TTC549 (cell line): ENCODE measurements at regions not wholly inside any gene's neighbourhood (a gene's known extent, or its start where the extent isn't known, plus 50 kb on each side); places are given as distances from the start of the nearest gene placed in this dataset.

Experiments
- FAIRE-seq: peaks from 2 replicates; lab custom pipeline; 2012; peaks lifted over from hg19 to GRCh38; lab: Jason Lieb, UNC

DNA sequence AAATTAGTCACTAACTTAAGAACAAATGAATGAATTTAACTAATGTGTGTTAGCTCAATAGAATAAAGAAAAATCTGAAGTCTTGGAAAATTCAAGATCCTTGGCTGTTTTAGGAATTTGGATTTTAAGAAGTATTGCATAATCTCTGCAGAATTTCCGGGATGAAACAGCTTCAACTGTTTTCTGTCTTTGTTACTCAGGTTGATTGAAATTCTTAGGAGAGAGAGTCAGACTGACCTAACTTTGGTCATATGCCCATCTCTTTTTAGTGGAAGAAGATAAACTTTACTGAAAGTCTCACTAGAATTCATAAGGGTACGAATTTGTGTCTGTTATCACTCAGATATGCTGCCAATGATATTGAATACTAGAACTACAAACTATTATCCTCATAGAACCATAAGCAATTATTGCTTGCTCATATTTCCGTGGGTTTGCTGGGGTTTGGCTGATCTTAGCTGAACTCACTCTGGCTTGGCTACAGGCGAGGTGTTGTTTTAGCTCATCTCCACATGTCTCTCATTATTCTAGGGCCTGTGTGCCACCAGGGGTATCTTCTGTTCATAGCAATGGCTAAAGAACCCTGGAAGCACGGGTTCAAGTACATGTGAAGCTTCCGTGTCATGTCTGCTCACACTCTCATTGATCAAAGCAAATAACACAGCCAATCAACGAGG lies 257.4 kb upstream of the NOVA1 start:
- FAIRE-seq, result no peak

DNA sequence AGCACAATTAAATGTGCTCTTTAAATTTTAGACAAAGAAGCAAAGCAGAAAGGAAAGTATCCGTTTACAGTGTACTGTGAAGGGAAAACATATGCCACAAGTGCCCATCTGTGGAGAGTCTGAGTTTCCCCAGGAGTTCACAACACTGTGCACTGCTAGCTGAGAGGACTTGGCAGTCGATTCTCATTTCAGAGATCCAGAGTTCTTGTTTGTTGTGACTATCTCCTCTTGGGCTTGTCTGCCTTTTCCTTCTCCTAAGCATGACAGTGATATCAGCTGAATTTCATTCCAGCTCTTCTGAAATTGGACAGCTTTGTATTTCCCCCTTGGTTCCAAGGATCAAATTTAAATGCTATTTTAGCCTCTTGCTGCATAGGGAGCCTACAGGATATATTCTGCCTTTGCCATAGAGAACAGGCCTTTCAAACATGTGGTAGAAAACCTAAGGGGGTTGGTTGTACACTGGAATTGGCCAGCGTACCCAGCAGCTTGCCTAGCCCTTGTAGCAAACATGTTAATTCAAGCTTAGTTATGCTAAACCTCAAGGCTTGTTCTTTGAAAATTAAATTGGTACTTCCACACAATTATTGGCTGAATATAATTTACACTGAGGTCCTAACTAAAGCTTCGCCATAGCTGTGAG lies 259.2 kb upstream of the NOVA1 start:
- FAIRE-seq, result no peak

DNA sequence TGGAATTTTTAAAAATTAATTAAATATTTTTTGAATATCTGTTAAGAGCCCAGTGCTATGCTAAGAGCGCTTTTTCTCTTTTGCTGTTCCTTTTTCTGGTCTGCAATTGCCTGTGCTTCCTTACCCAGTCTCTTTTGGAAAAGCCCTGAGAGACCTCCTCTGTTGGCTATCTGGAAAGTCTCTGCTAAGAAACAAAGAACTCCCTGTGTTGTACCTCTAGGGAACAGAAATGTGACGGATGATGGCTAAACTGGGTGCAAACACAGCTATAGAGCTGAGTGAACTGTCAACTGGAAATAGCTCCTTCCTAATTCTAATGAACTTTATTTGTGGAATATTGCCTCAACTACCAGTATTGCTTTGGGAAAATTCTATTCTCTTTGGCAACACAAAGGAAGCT lies 261.6 kb upstream of the NOVA1 start:
- no peak for FAIRE-seq

DNA sequence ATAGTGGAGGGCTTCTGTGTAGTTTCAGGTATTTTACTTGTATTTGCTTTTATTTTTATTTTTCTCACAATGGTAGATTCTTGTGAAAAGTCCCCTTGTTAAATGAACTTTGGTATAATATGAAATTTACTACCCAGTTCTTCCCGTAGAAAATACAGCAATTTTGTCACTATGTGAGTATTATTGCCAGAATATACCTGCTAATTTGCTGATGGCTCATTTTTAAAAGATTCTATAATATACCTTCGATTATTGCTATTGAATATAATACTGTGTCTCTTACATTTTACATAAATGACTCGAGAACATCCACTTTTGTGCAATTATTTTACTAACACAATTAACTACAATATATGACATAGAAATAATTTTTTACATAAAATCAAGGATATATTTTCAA lies 262.3 kb upstream of the NOVA1 start:
- FAIRE-seq, result no peak

DNA sequence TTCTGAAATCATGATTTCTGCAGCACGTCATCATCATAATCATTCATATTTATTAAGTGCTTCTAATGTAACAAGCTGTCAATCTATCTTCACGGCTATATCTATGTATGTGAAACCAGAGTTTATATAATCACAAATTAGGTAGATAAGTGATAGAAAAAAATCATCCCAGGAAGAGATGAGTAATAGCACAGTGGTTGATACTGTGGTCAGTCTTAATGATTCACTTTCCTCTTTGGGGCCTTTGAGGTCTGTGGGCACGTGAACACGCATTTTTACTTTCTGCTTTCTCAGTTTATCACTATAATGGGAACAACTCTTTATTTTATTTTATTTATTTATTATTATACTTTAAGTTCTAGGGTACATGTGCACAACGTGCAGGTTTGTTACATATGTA lies 265.9 kb upstream of the NOVA1 start:
- no peak for FAIRE-seq

DNA sequence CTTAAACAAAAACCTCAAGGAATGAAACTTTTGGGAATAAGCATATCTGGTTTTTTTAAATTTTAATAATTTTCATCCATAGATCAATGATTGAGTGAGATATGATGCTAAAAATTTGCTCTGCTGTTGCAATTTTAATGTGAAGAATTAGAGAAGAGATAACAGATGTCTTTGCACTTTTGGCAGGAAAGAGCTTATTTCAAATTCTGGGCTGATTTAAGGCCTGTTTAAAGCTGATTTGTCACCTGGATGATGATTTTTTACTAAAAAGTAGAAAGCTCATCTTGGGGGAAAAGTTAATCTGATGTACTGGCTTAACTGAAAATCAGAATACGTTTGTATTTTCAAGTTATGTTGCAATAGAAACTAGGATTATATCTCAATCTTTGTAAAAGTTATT lies 268.9 kb upstream of the NOVA1 start:
- no peak for FAIRE-seq

DNA sequence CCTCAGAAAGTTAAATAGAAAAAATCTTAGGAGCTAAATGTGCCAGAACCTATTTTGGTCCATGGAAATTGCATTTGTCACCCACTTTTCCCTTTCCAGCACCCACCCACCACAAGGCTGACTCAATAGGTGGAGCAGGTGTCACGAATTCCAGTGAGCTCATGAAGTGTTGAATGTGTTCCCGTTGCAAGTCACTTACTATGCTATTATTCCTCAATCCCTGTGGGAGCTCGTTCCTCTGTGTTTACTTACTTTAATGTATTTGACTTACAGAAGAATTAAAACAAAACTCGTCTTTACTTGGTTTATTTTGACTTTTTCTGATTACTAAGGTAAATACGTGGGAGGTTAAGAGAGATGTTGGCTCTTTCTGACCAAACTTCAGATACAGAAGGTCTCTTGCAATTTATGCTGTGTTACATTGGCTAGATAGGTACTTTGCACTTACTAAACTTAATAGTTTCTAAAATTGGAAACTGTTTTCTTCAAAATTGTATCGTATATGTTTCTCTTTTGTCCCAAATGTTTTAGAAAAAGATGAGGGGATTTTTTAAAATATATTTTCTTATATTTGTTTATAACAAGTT lies 269.4 kb upstream of the NOVA1 start:
- FAIRE-seq, result no peak

DNA sequence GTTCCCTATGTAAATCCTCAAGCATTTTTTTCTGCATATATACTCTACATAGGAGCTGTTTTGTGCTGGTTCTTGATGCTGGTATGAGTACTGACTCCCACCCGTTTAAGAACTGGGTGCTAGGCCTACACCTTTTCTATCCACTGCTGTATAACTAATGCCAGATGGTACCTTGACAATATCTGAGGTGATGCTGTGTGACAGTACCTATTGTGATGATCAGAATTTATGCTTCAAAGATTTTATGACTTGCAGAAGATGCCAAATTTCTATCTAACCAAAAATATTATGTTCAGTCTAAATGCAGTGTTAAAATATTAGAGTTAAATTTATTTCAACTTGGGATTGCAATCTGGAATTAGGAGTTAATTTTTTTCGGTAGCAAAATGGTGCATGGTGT lies 272.3 kb upstream of the NOVA1 start:
- FAIRE-seq, result no peak

DNA sequence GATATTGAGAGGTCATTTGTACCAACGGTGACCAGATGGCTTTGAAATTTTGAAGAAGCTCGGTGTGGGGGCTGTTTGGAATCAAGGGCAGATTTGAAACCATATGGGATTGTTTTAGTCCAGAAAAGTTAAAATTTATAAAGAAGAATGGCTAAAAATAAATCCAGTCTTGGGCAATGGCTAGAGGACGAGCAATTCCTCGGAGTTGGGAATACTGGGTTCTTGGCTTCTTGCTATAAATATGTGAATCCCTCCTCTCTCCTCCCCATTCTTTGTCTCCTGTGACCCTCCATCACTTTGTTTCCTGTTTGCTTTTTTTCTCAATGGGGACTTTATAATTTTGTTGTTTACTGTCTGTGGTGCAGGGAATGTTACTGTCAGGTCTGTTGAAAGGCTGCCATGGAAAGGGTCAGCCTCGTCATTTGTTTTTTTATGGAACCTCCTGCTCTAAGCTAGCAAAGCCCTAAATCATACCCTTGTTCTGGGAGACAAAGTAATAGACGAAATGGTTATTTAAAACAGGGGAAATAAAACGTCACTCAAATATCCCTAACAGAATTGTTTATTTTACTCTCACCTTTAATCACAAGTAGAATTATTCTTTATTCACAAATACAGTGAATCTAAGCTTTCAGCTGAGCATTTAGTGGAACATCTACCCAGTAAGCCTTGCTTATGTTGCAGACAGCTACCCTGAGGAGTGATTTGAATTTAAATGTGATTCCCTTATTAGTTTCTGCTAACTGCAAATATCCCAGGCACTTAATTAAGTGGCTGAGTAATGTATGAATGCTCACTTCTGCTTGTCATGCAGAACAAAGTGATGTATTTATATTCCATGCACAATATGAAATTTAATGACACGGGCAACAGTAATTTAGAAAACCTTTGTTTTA lies 273.1 kb upstream of the NOVA1 start:
- FAIRE-seq, result no peak

DNA sequence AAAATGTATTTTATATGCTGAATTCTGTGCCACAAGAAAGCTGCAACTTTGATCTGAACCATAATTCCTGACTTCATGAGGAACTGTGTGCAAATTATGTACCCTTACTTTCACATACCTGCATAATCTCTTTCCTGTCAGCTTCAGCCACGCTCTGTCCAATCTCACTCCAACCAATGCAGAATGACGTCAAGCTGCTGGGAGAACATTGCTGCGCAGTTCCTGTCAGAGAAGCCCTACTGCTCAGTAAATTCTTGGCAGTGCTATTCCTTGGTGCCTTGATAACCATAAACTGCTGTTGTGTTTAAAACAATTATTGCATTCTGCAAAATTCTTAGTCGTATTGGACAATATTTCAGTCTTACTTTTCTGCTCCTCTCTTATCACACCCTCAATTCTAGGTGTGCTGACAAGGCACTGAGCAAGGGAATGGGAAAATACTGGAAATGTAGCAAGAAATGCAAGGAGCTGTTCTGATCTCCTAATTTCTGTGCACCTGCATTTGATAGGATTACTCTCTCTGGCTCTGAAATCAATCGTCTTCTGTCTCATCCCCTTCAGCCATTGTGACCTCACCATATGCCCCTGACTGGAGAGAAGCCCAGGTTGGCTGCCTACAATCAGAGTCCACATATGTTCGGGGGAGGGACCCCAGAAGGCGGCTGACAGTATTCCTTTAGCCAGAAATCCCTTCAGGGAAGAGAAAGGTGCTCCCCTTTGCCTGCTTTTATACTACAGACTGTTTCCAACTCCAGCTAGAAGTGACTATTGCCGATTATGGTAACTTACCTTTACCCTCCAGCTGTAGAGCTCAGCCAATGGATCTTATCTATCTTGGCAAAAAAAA lies 274.9 kb upstream of the NOVA1 start:
- no peak for FAIRE-seq

DNA sequence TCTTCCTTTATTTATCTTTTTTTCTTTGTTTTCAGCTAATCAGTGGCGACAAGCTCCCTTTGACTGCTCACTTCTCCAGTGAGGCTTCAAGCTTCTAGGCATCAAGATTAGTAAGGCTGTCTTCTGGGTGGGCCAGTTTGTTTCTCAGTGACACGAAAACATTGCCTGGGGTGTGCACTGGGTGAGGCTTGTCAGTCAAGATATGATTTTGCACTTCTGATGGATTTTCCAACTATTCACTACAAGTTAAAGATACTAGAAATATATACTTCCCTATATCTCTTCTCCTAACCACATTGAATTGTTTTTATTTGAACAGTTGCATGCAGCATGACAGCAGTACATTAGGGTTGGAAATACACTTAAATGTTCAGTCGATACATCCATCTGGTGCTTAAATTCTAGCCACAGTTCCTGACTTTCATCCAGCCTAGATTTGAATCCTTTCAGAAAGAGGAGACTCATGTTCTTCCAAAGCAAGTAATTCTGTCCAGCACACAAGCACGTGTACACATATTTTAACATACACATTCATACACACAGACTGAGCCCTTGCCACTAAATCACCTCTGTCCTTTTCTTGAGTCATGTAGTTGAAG lies 275.6 kb upstream of the NOVA1 start:
- FAIRE-seq, result no peak

DNA sequence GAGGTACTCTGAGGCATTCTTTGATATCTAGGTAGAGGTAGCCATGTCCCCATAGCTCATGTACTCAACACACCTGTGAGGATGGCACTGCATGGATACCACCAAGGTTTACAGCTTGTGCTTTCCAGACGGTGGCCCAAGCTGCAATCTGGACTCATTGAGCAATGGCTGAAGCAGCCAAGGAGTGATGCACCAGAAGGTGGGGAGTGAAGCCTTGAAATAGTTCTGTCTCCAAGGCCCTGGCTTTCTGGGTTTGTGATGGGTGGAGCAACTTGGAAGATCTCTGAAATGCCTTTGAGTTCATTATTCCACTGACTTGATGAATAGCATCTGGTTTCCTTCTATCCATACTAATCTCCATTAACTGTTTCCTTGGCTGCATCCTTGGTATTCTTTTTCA lies 290.0 kb upstream of the NOVA1 start:
- FAIRE-seq, result no peak

DNA sequence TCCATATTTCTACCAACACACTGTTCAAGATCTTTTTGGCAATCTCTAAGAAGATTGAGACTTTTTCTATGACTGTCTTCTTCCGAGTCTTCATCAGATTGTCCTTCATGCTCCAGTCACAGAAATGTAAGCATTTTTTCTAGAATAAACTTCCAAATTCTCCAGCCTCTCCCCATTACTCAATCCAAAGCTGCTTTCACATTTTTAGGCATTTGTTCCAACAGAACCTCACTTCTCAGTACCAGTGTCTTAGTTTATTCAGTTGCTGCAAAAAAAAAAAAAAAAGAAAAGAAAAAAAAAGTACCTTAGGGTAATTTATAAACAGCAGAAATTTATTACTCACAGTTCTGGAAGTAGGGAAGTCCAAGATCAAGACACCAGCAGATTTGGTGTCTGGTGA lies 290.8 kb upstream of the NOVA1 start:
- FAIRE-seq, result no peak

DNA sequence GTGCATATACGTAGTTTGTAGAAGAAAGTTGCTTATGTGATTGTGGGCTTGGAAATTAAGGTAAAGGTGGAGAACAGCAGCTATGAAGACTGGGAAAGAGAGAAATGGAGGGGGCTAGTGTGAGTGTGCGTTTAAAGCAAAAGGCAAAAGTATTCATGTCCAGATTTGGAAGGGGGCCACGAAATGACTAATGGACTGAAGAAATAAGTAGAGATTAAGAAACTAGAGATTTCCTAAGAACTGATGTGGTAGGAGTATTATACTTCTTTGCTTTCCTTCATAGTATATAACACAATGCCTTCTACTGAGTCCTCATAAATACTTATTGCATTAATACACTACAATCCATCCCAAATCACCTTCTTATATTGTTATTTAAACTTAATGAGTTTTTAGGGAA lies 298.6 kb upstream of the NOVA1 start:
- FAIRE-seq, result no peak

DNA sequence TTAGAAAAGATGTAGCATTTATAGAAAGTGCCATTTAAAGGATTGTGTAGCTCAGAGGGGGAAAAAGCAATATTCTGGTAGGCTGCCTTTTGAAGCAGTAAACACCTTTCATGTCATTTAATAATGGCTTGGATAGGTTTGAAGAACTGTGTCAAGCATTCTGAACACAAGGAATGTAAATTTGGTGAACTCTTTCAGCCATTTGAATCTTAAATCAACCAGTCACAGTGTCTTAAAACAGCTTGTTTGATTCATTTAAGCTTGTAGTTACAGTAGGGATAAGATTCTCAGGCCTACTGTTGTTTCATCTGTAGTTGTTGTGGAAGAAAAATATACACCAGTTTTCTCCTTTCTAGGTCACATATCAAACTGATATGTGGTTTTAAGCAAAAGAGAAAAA lies 299.4 kb upstream of the NOVA1 start:
- no peak for FAIRE-seq

DNA sequence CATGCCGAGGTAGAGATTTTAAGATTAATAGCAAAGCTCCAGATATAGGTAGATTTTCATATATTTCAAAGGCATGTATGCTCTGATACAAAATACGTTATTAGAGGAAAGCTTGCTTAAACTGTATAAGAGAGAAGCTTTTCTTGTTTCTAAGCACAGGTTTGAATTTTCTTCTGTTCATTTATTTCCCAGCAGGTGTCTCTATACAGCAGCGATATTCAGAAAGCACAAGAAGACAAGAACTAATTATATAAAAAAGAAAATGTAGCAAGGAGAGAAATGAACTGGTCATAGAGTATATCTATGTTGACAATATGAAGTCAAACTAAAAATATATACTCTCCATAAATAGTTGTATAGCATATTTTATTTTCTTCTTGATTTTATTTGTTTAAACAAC lies 307.4 kb upstream of the NOVA1 start:
- FAIRE-seq, result no peak

DNA sequence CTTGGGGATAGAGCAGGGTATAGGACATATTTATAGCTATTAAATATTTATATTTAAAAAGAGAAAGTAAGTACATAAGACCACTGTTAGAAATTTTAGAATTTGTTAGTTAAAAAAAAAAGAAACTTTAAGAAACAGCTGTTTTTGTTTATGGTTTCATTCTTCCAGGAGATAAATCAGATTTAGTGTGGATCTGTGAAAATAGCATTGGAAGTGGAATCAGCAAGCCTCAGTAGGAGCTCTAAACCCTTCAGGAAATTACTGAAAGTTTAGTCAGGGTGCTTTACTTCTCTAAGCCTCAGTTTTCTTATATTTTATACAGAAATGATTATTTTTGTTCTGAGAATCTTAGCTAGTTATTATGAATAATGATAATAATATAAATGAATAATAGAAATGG lies 316.0 kb upstream of the NOVA1 start:
- no peak for FAIRE-seq

DNA sequence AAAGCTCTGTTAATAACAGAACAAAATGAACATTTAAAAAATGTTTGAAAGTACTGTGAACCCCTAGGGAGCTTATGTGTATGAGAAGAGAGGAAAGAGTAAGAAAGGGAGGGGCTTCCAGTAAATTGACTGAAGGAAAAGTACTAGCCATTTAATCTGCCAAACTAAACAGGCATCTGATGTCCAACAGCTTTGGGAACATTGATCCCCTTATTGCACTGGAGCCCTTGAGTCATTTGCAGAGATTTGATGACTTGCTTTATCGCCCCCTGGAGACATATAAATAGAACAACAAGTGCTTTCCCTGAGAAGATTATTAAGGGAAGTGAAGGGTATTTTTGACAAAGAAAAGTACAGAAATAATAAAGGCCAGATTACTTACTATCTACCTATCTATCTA lies 319.3 kb upstream of the NOVA1 start:
- FAIRE-seq, result no peak

DNA sequence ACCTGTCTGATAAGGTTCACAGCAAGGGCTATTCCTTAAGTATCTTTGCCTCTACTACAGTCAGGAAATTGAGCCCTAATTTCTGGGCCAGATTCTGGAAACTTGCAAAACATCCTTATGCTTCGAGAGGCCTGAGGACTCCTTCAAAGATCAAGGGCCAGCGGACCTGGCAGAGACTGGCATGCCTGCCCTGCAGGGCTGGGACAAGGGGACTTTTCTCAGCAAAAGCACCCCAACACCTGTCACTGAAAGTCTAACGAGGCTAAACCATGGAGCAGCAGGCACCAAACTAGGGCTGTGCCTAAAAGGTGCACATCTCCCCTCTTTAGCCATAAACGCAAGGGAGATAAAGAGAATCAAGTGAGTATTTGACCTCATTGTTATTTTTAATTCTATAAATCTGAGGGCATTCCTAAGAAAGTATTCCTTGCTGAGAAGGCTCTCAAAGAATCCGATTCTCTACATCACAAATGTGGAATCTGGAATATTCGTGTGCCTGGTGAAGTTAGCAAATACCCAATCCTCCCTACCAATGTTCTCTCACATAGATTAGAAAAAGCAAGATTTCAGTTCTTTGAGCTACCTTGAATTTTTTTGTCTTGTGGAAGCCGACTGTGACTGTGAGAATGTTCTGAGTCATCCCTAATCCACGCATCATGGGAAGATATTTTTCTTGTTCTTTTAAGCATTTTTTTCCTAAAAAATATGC lies 328.2 kb upstream of the NOVA1 start:
- no peak for FAIRE-seq

DNA sequence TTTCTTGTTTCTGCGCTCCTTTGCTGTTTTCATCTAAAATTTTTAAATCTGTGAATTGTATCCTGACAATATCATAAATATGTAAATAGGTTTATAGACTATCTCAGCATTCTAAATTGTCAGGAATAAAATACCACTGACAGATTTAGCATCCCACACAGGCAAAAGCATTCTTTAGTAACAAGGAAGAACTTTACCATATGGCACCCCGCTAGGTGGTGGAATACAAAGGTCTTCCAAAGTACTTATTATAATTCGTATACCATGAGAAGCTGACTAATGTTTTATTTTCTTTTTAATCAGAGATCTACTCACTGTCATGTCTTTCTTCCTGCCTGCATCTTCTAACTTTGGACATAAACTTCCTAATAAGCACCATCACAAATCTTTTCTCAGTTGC lies 328.8 kb upstream of the NOVA1 start:
- no peak for FAIRE-seq

DNA sequence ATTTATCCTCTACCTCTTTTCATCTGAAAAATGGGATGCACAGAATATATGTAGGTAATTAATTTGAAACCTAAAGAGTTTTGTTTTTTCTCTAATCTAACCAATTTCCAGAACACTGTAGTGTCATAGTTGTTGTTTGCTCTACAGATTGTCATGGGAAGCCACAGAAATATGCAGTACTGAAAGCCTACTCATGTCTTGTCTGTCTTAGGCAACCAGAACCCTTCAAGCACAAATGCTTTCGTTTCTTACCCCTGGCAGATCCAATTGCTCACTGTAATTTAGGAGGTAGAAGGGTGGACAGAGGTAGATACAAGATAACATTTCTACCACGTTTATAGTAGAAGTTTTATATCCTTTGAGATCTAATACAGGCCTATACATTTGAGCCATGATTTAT lies 330.2 kb upstream of the NOVA1 start:
- no peak for FAIRE-seq
